ENCODE measurements at regions not wholly inside any gene's neighbourhood (a gene's known extent, or its start where the extent isn't known, plus 50 kb on each side); places are given as distances from the start of the nearest gene placed in this dataset.
A peak's percentile ranks its signal among the peaks of the same experiment; 100 is the strongest.

DNA sequence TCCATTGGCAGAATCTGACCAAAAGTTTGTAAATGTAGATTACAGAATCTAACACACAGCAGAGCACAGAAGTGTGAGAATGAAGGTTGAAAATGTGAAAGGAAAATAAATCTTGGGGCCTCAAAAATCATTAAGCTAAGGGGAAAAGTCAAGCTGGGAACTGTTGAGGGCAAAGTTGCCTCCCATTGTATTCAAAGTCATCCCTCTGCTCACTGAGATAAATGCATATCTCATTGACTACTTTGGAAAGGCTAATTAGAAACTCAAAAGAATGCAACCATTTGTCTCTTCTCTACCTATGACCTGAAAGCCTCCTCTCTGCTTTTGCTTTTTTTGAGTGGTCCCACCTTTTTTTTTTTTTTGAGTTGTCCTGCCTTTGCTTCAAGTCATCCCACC is 97.4 kb upstream of the ATF7IP start:
- H3K27ac Mint-ChIP-seq: peak overlapping the region; percentile 89
- no peaks in the 10 kb centered on the region for H3K27me3 Mint-ChIP-seq
- peaks cover 25% of the 10 kb centered on the region for H3K9me3 Mint-ChIP-seq (ENCODE audit: low read depth)
- TF ChIP-seq, protein P1, sequence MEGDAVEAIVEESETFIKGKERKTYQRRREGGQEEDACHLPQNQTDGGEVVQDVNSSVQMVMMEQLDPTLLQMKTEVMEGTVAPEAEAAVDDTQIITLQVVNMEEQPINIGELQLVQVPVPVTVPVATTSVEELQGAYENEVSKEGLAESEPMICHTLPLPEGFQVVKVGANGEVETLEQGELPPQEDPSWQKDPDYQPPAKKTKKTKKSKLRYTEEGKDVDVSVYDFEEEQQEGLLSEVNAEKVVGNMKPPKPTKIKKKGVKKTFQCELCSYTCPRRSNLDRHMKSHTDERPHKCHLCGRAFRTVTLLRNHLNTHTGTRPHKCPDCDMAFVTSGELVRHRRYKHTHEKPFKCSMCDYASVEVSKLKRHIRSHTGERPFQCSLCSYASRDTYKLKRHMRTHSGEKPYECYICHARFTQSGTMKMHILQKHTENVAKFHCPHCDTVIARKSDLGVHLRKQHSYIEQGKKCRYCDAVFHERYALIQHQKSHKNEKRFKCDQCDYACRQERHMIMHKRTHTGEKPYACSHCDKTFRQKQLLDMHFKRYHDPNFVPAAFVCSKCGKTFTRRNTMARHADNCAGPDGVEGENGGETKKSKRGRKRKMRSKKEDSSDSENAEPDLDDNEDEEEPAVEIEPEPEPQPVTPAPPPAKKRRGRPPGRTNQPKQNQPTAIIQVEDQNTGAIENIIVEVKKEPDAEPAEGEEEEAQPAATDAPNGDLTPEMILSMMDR (IDR thresholded peaks at IDR 0.05; ENCODE audit: unreplicated experiment): no peak
- H3K4me1 Mint-ChIP-seq (ENCODE audit: low read depth): peaks cover 21% of the 10 kb centered on the region
- peaks cover 11% of the 10 kb centered on the region for H3K36me3 Mint-ChIP-seq (ENCODE audit: insufficient read depth)
- no peak overlapping the region for H3K4me3 Mint-ChIP-seq (ENCODE audit: low read depth)
- DNase-seq (ENCODE audit: low spot score, unreplicated experiment): no peak

DNA sequence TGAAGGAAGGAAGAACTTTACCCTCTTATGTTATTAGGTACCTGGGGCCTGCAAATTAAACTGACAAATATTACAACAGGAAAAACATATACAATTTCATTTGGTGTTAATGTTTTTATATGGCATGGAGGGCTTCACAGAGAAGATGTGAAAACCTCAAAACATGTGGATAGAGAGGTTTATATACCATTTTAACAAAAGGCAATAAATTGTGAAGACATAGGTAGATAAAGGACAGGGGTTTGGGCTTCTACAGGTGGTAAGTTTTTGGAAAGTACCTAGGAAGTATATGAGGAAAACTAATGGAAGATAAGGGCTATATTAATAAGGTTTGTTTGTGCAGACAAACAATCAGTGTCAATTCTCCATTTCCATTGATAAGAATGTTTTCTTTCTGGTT is 95.1 kb upstream of the ATF7IP start:
- Mint-ChIP-seq H3K4me1 (ENCODE audit: low read depth) (peaks cover 24% of the 10 kb centered on the region), H3K27ac (no peak overlapping the region), H3K36me3 (ENCODE audit: insufficient read depth) (peaks cover 7% of the 10 kb centered on the region), H3K27me3 (no peaks in the 10 kb centered on the region), H3K4me3 (ENCODE audit: low read depth) (no peak overlapping the region), H3K9me3 (ENCODE audit: low read depth) (peaks cover 25% of the 10 kb centered on the region)
- no peak for DNase-seq (ENCODE audit: low spot score, unreplicated experiment)
- TF ChIP-seq, protein P1 (IDR thresholded peaks at IDR 0.05; ENCODE audit: unreplicated experiment): no peak

DNA sequence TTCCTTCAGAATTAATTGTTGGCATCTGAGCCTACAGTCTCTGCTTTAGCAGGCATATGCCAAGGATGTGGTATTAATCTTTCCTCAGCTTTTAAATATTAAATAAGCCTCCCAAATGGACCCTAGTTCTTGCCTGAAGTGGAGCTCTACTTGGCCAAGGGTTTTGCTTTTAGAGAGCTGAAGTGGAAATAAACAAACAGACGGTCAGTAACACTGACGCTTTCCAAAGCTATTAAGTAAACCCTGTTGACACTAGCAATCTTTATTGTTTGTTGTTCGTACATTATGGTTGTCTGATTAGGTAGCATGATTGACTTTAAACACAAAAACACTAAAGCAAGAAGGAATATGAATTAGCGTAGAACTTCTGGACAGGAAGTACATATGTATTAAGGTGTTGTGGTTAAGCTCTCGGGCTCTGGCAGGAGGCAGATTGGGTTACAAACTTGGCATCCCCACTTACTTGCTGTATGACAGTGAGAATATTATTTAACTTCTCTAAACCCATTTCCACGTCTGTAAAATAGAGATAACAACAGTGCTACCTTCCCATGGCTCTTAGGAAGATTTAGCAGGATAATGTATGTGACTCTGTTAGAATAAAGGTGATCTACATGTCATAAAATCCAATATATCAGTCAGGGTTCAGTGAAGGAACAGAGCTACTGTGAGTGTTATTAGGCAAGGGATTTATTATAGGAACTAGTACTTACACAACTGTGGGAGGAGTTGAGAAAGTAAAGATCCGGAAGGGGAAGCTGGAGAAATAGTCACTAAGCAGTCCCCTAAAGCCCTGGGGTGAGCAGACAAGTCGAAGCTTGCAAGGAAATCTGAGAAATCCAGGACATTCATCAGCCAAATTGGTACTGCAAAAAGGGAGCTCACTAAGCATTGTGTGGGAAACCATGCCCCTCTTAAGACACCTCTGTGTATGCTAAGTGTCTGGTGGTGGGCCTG is 92.2 kb upstream of the ATF7IP start:
- TF ChIP-seq, protein P1 (IDR thresholded peaks at IDR 0.05; ENCODE audit: unreplicated experiment): no peak
- H3K27me3 Mint-ChIP-seq: no peaks in the 10 kb centered on the region
- H3K36me3 Mint-ChIP-seq (ENCODE audit: insufficient read depth): peaks cover 8% of the 10 kb centered on the region
- peaks cover 12% of the 10 kb centered on the region for H3K4me1 Mint-ChIP-seq (ENCODE audit: low read depth)
- peaks cover 27% of the 10 kb centered on the region for H3K9me3 Mint-ChIP-seq (ENCODE audit: low read depth)
- no peak for DNase-seq (ENCODE audit: low spot score, unreplicated experiment)
- peak overlapping the region; percentile 0 for H3K27ac Mint-ChIP-seq
- H3K4me3 Mint-ChIP-seq (ENCODE audit: low read depth): no peak overlapping the region

DNA sequence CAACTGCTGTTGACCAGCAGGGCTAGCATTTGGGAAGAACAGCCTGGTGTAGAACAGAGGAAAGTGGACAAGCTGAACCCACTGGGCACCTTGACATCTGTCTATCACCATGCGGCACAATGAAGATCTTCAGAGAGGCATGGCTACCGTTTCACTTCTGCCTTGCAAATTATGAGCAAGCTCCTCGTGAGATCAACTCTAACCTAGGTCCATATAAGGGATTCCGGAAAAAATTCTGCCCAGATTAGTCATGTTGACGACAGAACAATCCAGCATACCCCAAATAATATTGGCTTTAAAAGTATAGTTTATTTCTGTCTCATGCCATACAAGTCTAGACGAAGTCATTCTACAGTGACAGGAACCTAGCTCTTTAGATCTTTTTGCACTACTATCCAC is 91.6 kb upstream of the ATF7IP start:
- Mint-ChIP-seq H3K27me3 (no peaks in the 10 kb centered on the region), H3K9me3 (ENCODE audit: low read depth) (peaks cover 30% of the 10 kb centered on the region), H3K4me1 (ENCODE audit: low read depth) (peaks cover 8% of the 10 kb centered on the region), H3K27ac (peak overlapping the region; percentile 79), H3K36me3 (ENCODE audit: insufficient read depth) (peaks cover 8% of the 10 kb centered on the region), H3K4me3 (ENCODE audit: low read depth) (no peak overlapping the region)
- TF ChIP-seq, protein P1 (IDR thresholded peaks at IDR 0.05; ENCODE audit: unreplicated experiment): no peak
- no peak for DNase-seq (ENCODE audit: low spot score, unreplicated experiment)

DNA sequence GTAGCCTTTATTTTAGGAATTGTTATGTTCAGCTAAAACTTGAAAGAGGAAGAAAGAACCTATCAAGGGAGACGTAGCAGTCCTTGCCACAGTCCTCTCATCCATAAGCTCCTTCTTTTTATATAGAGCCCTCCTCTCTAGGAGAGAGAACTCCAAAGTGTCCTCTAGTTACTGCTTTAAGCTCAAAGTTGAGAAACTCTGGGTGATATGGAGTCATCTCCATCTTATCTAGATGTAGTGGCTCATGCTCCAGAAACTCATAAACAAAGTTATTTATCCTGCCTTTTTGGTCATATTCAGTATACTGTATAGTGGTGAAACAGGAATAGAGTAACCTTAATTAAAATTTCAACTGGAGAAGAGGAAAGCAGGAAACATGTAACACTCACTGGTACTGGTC is 90.4 kb upstream of the ATF7IP start:
- Mint-ChIP-seq H3K4me3 (ENCODE audit: low read depth) (no peak overlapping the region), H3K4me1 (ENCODE audit: low read depth) (peaks cover 6% of the 10 kb centered on the region), H3K9me3 (ENCODE audit: low read depth) (peaks cover 29% of the 10 kb centered on the region), H3K27me3 (no peaks in the 10 kb centered on the region), H3K36me3 (ENCODE audit: insufficient read depth) (peaks cover 5% of the 10 kb centered on the region), H3K27ac (no peak overlapping the region)
- DNase-seq (ENCODE audit: low spot score, unreplicated experiment): no peak
- TF ChIP-seq, protein P1 (IDR thresholded peaks at IDR 0.05; ENCODE audit: unreplicated experiment): no peak

Data from progenitor cell of endocrine pancreas (in vitro differentiated cells).